Gastroesophageal sphincter (tissue), 4 donors: ENCODE measurements at regions not wholly inside any gene's neighbourhood (a gene's known extent, or its start where the extent isn't known, plus 50 kb on each side); places are given as distances from the start of the nearest gene placed in this dataset.
"Not testable (repeated sequence)": the region's sequence is repeated elsewhere in the genome, so short reads cannot be mapped to it uniquely, and the experiment has no call there.

Source experiments
- ATAC-seq: fragments of 150-250 bp; one replicate; pipeline ENCODE4 v1.9.1; 2016; ENCODE audit warnings: mild to moderate bottlenecking, moderate library complexity
- H3K27ac ChIP-seq, 4 donors: fragments of 200-600 bp; sonication (generic) in 3 of 4; 1 replicate in 3 of 4; 2 replicates in 1 of 4; pipeline ENCODE4 v1.5.1; 2016 to 2019
- H3K27me3 ChIP-seq: fragments of 200-600 bp; sonication (generic); one replicate; pipeline ENCODE4 v1.5.1; 2019
- H3K36me3 ChIP-seq, 2 donors: fragments of 200-600 bp; sonication (generic); one replicate each; pipeline ENCODE4 v1.5.1; 2019; ENCODE audit warnings: control low read depth in 1 of 2
- H3K4me1 ChIP-seq, 3 donors: fragments of 200-600 bp; sonication (generic); 1 replicate in 2 of 3; 2 replicates in 1 of 3; pipeline ENCODE4 v1.5.1; 2016 to 2019; ENCODE audit warnings: control low read depth in 2 of 3
- H3K4me3 ChIP-seq, 2 donors: fragments of 200-600 bp; sonication (generic); one replicate each; pipeline ENCODE4 v1.5.1; 2019; ENCODE audit warnings: mild to moderate bottlenecking in 1 of 2, moderate library complexity in 1 of 2
- H3K9me3 ChIP-seq, 3 donors: fragments of 200-600 bp; sonication (generic); one replicate each; pipeline ENCODE4 v1.5.1; 2017 to 2019; ENCODE audit warnings: control low read depth in 2 of 3
- CTCF ChIP-seq, 4 experiments: fragments of 200-600 bp in 2 of 4; fragments of 450-650 bp in 2 of 4; sonication (generic) in 1 of 4; IDR thresholded peaks; one replicate each; pipeline ENCODE4 v1.5.1; 2017 to 2019; ENCODE audit warnings: antibody characterized with exemption in 4 of 4, mild to moderate bottlenecking in 2 of 4, moderate library complexity in 2 of 4
- EP300 ChIP-seq: sonication (generic); formaldehyde crosslinking; IDR thresholded peaks from one replicate; pipeline ENCODE4 v1.6.1; 2017; ENCODE audit warnings: antibody characterized with exemption, mild to moderate bottlenecking
- POLR2A ChIP-seq, 2 donors: fragments of 450-650 bp; IDR thresholded peaks; one replicate each; pipeline ENCODE4 v1.6.1; 2017; ENCODE audit warnings: antibody characterized with exemption in 2 of 2, mild to moderate bottlenecking in 2 of 2, moderate library complexity in 1 of 2
- POLR2AphosphoS5 ChIP-seq: sonication (generic); formaldehyde crosslinking; IDR thresholded peaks from one replicate; pipeline ENCODE4 v1.6.1; 2017; ENCODE audit warnings: antibody characterized with exemption
- WGBS, 2 donors: methylation state at CpG; one replicate each; pipeline ENCODE4 v1.1.5; 2018; ENCODE audit warnings: low coverage in 1 of 2; 5-methylcytosine and 5-hydroxymethylcytosine counted together

- ATAC-seq = no peak
- Histone ChIP-seq H3K27me3 (no peaks in the 10 kb centered on the region), H3K4me1 (no peaks in the 10 kb centered on the region), H3K4me3 (no peak overlapping the region), H3K9me3 (no peaks in the 10 kb centered on the region), H3K36me3 (no peaks in the 10 kb centered on the region), H3K27ac (no peak overlapping the region)
- 88 to 89% methylated on average over 2 of the region's 2 CpGs for WGBS, 2 donors
- TF ChIP-seq POLR2AphosphoS5 (no peak), CTCF (IDR thresholded peaks at IDR 0.05) (no peak), EP300 (no peak), POLR2A (IDR thresholded peaks at IDR 0.05) (no peak)
Observed at GRCh38 chr11:29162491-29162890, 854.3 kb downstream of the KCNA4 start.

GRCh38 chr11:29161191-29161590, 855.6 kb downstream of the KCNA4 start:
- no peak overlapping the region for H3K27ac ChIP-seq
- no peaks in the 10 kb centered on the region for H3K4me1 ChIP-seq
- TF ChIP-seq CTCF (IDR thresholded peaks at IDR 0.05) (no peak), POLR2AphosphoS5 (no peak), POLR2A (IDR thresholded peaks at IDR 0.05) (no peak), EP300 (no peak)
- no peak for ATAC-seq
- H3K27me3 ChIP-seq = no peaks in the 10 kb centered on the region
- H3K9me3 ChIP-seq = no peaks in the 10 kb centered on the region
- H3K36me3 ChIP-seq = no peaks in the 10 kb centered on the region
- 71 to 100% methylated on average over 1 of the region's 1 CpG for WGBS, 2 donors
- no peak overlapping the region for H3K4me3 ChIP-seq

GRCh38 chr11:29159552-29160465, 857.0 kb downstream of the KCNA4 start:
- WGBS, 2 donors = 27 to 48% methylated on average over 5 to 6 of the region's 6 CpGs
- no peaks in the 10 kb centered on the region for H3K4me1 ChIP-seq
- no peak overlapping the region for H3K4me3 ChIP-seq
- ATAC-seq = no peak
- TF ChIP-seq POLR2A (IDR thresholded peaks at IDR 0.05) (no peak), CTCF (IDR thresholded peaks at IDR 0.05) (peak in 3 of 4 experiments; percentile 27 to 68 (median 39))
- H3K27me3 ChIP-seq = no peaks in the 10 kb centered on the region
- H3K36me3 ChIP-seq = no peaks in the 10 kb centered on the region
- no peaks in the 10 kb centered on the region for H3K9me3 ChIP-seq
- no peak overlapping the region for H3K27ac ChIP-seq

GRCh38 chr11:29153078-29153477, 863.8 kb downstream of the KCNA4 start:
- H3K4me1 ChIP-seq = no peaks in the 10 kb centered on the region
- H3K4me3 ChIP-seq = no peak overlapping the region
- H3K36me3 ChIP-seq = no peaks in the 10 kb centered on the region
- no peak for TF ChIP-seq CTCF (IDR thresholded peaks at IDR 0.05)
- no peak for TF ChIP-seq EP300
- no peak for TF ChIP-seq POLR2AphosphoS5
- no peak for TF ChIP-seq POLR2A (IDR thresholded peaks at IDR 0.05)
- 80 to 100% methylated on average over 1 of the region's 1 CpG for whole genome bisulfite sequencing, 2 donors
- no peaks in the 10 kb centered on the region for H3K9me3 ChIP-seq
- H3K27me3 ChIP-seq = no peaks in the 10 kb centered on the region
- no peak for ATAC-seq
- no peak overlapping the region for H3K27ac ChIP-seq

- H3K27ac ChIP-seq, H3K4me1 ChIP-seq, H3K36me3 ChIP-seq, H3K4me3 ChIP-seq, ATAC-seq, H3K27me3 ChIP-seq, H3K9me3 ChIP-seq: not testable (repeated sequence)
- WGBS, 2 donors = 75% methylated on average over 1 of the region's 1 CpG; no CpG with 5 or more reads in 1 of the 2 donors
Observed at GRCh38 chr11:29142573-29142972, 874.3 kb downstream of the KCNA4 start.
